ENCODE measurements at regions not wholly inside any gene's neighbourhood (a gene's known extent, or its start where the extent isn't known, plus 50 kb on each side); places are given as distances from the start of the nearest gene placed in this dataset.

DNA sequence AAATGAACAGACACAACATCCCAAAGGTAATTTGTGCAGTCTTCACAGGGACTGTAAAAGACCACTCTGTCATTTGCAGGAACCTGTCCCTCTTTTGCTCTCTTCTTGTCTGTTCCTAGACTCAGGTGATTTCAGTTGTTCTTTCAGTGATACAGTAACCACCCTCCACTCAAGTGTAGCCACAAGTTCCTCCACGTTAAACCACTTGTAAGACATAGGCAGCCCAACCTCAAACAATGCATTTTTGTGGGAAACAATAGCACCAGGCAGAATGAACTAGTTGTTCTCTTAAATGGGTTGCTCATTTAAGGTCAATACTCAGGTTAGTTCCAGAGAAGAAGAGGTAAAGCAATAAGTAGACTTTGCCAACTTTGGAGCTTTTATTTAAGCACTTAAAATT is 359.4 kb downstream of the MZT1 start:
- no peak for DNase-seq
- WGBS, 4 donors, result 60 to 75% (median 69%) methylated on average over 1 of the region's 1 CpG

DNA sequence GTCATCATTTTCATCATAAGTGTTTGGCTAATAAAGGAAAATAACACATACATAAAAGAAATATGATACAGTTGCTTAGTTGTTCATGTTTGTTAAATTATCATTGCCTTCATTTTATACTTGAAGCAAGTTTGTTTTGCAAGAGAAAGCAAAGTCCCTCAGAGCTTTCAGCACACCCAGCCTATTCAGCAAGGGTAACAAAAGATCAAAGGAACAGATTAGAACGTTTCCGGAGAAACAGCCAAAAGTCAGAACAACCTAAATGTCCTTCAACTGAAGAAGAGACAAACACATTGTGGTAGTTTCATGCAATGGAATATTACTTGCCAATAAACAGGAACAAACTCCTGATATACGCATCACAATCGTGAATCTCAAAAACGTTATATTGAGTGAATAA is 380.7 kb downstream of the MZT1 start:
- TF ChIP-seq, protein P1, sequence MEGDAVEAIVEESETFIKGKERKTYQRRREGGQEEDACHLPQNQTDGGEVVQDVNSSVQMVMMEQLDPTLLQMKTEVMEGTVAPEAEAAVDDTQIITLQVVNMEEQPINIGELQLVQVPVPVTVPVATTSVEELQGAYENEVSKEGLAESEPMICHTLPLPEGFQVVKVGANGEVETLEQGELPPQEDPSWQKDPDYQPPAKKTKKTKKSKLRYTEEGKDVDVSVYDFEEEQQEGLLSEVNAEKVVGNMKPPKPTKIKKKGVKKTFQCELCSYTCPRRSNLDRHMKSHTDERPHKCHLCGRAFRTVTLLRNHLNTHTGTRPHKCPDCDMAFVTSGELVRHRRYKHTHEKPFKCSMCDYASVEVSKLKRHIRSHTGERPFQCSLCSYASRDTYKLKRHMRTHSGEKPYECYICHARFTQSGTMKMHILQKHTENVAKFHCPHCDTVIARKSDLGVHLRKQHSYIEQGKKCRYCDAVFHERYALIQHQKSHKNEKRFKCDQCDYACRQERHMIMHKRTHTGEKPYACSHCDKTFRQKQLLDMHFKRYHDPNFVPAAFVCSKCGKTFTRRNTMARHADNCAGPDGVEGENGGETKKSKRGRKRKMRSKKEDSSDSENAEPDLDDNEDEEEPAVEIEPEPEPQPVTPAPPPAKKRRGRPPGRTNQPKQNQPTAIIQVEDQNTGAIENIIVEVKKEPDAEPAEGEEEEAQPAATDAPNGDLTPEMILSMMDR (IDR thresholded peaks at IDR 0.05), result no peak
- no peak for TF ChIP-seq POLR2A (IDR thresholded peaks at IDR 0.05)
- WGBS, 4 donors, result 63 to 71% (median 64%) methylated on average over 5 of the region's 5 CpGs
- Histone ChIP-seq H3K27me3 (no peaks in the 10 kb centered on the region), H3K4me1 (replicated peaks in 1 of 2) (no peaks in the 10 kb centered on the region), H3K36me3 (replicated peaks in 1 of 2) (no peaks in the 10 kb centered on the region), H3K27ac (no peak overlapping the region), H3K9me3 (replicated peaks in 1 of 3) (no peaks in the 10 kb centered on the region), H3K4me3 (no peak overlapping the region)
- intact Hi-C loops (cut with DNase I), result no loop called here
- no peak for DNase-seq

More for the DNA sequence above, 359.4 kb downstream of the MZT1 start:
- intact Hi-C loops (cut with DNase I), result no loop called here
- H3K27me3 ChIP-seq, result no peaks in the 10 kb centered on the region
- no peaks in the 10 kb centered on the region for H3K9me3 ChIP-seq (replicated peaks in 1 of 3)
- H3K27ac ChIP-seq, result no peak overlapping the region
- TF ChIP-seq, protein P1 (IDR thresholded peaks at IDR 0.05), result no peak
- no peak for TF ChIP-seq POLR2A (IDR thresholded peaks at IDR 0.05)
- H3K36me3 ChIP-seq (replicated peaks in 1 of 2), result no peaks in the 10 kb centered on the region
- no peak overlapping the region for H3K4me3 ChIP-seq
- no peaks in the 10 kb centered on the region for H3K4me1 ChIP-seq (replicated peaks in 1 of 2)

DNA sequence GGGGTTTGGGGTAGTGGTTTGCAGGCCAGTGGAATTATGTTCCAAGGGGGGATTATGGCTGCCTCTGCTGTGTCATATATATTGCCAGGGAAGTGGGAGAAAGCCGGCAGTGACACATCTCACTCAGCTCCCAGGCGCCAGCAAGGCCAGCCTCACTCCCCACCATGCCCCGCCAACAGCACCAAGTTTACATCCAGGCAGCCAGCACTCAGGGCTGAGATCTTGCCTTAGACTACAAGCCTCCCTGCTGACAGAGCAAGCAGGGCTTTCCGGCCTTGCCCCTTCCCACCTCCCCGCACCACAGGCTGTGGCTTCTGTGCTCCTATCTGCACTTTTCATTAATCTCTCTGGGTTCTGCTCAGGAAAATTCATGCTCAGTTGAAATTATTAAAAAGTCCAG is 385.1 kb downstream of the MZT1 start:
- no peak for DNase-seq
- Histone ChIP-seq H3K4me1 (replicated peaks in 1 of 2) (no peaks in the 10 kb centered on the region), H3K36me3 (replicated peaks in 1 of 2) (no peaks in the 10 kb centered on the region), H3K27me3 (no peaks in the 10 kb centered on the region), H3K4me3 (no peak overlapping the region), H3K27ac (no peak overlapping the region), H3K9me3 (replicated peaks in 1 of 3) (no peaks in the 10 kb centered on the region)
- TF ChIP-seq, protein P1 (IDR thresholded peaks at IDR 0.05), result no peak
- TF ChIP-seq POLR2A (IDR thresholded peaks at IDR 0.05), result no peak
- intact Hi-C loops (cut with DNase I), result no loop called here
- WGBS, 4 donors, result 84 to 96% (median 92%) methylated on average over 3 to 5 of the region's 5 CpGs

DNA sequence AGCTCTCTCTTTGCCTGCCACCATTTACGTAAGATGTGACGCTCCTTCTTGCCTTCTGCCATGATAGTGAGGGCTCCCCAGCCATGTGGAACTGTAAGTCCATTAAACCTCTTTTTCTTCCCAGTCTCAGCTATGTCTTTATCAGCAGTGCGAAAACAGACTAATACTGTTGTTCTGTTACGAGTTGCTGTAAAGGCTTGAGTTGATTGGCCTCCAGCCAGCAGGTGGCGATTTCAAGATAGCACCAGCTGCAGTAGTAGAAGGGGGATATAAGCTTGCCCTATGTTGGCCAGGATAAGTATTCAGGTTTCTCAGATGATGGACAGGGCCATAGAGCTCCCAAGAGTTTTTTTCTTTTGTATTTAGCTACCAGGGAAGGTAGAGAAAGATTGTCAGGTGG is 385.5 kb downstream of the MZT1 start:
- no peaks in the 10 kb centered on the region for H3K4me1 ChIP-seq (replicated peaks in 1 of 2)
- intact Hi-C loops (cut with DNase I), result no loop called here
- H3K36me3 ChIP-seq (replicated peaks in 1 of 2), result no peaks in the 10 kb centered on the region
- TF ChIP-seq, protein P1 (IDR thresholded peaks at IDR 0.05), result no peak
- TF ChIP-seq POLR2A (IDR thresholded peaks at IDR 0.05), result no peak
- no peak overlapping the region for H3K4me3 ChIP-seq
- no peaks in the 10 kb centered on the region for H3K9me3 ChIP-seq (replicated peaks in 1 of 3)
- no peak overlapping the region for H3K27ac ChIP-seq
- H3K27me3 ChIP-seq, result no peaks in the 10 kb centered on the region
- no peak for DNase-seq
- WGBS, 4 donors, result 94 to 96% (median 95%) methylated on average over 5 of the region's 5 CpGs

Measured in adrenal gland (tissue), 9 donors.